NCI-H2171 treated with DMSO at 0.1 percent for 48 hours (cell line): ENCODE measurements at regions not wholly inside any gene's neighbourhood (a gene's known extent, or its start where the extent isn't known, plus 50 kb on each side); places are given as distances from the start of the nearest gene placed in this dataset.

Experiments used
- DNase-seq: peaks from one replicate; lab custom pipeline; 2025; lab: John Stamatoyannopoulos, UW

GRCh38 chr6:19465256-19465655 lies 371.9 kb upstream of the ID4 start:
- DNase-seq = peak; percentile 81

DNA sequence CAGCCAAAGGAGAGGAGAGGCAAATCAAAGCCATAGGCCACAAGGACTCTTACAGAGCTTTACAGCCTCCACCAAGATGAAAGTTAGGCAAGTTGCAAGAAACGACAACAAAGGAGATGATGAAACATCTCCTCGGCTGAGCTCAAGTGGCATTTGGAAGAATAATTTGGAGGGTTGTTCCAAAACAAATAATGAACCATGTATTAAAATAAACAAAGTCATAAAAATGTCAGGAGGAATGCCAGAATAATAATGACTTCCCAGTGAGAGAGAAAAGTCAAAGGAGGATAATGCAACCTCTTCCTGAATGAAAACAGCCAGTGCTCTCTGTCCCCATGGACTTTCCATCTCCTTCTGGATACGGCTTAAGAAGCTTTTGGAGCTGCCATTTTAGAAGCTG lies 371.4 kb upstream of the ID4 start:
- DNase-seq = peak; percentile 23

- no peak for DNase-seq
Measured at GRCh38 chr6:19470333-19470732, 366.8 kb upstream of the ID4 start.

- DNase-seq = no peak
Measured at GRCh38 chr6:19472153-19472552, 365.0 kb upstream of the ID4 start.

- no peak for DNase-seq
Measured at GRCh38 chr6:19472850-19473249, 364.3 kb upstream of the ID4 start.

DNA sequence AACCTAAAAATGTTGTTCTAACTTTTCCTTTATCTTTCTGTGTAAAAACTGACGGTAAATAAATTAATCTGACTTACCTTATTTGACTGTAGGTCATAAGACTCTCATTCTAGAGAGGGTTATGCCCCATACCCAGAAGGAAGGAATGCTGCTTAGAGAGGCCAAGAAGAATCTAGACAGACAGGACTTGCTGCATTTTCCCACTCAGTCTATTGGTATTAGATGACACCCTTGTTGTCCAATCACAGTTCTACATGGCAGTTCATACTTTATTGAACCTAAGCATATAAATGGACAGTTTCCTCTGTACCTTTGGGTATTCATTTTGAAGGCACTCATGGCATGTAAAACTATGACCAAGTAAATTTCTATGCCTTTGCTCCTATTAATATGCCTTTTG lies 359.6 kb upstream of the ID4 start:
- DNase-seq = no peak

DNA sequence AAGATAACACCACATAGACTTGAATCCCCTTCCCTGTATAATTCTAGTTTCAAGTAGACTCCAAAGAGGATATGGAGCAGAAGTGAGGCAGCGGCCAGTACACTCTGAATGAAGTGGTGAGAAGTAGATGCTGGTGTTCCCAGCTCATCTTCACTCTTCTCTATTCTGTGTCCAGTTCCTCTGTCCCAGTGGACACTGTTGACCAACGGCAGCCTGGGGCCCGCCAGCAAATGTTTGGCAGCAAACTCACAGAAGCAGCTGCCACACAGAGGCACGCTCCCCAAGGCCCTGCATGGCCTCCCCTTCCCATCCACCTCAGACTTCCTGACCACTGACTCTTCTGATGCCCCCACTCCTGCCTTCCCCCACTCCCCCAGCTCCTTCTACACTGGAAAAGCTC lies 358.9 kb upstream of the ID4 start:
- no peak for DNase-seq

GRCh38 chr6:19478992-19479391 lies 358.2 kb upstream of the ID4 start:
- no peak for DNase-seq

DNA sequence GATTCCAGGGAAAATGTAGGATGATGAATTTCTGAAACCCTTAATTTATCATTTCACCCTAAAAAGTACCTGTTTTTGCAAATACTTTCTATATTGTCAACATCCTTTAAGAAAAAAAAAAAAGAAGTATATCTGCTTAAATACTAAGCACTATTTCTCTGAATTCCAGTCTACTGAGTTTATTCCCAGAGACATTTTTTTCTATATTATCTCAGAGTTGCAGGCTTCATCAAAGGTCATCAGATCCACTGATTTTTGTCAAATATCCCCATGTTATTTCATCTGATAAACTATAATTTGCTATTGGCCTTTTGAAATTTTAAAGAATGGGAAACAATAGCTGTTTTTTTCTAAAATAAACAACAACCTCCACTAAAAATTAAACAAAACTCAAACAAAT lies 357.6 kb upstream of the ID4 start:
- no peak for DNase-seq

DNA sequence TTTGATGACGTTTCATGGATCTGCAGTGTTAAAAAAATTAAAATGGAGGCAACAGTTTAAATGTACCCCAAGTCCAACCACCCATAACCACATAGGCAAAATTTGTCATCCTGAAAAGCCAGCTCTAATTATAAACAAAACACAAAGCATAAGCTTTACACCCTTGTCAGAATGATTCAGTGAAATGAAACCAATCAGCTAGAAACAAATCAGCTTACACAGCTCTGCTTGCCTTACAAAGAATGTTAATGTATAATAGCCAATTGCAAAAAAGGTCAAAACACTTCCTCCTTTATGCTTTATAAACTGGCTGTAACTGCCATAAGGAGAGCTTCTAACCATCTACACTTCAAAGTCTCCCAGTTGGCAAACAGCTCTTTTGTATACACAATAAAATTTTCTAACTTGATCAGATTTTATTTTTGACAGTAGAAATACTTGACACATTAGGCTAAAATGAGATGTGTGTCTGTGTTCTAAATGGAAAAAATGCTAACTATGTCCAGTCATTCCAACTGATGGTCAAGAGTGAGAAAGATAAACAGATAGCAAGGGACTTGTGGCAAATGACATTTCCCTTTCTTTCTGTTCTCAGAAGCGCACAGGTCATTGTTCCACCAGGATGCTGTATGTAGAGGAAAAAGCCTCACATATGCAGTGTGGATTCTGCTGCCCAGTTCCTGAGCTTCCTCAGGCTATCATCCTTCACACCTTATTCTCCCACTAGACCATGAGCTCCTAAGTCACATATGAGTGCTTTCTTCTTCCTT lies 344.3 kb upstream of the ID4 start:
- DNase-seq = no peak

DNA sequence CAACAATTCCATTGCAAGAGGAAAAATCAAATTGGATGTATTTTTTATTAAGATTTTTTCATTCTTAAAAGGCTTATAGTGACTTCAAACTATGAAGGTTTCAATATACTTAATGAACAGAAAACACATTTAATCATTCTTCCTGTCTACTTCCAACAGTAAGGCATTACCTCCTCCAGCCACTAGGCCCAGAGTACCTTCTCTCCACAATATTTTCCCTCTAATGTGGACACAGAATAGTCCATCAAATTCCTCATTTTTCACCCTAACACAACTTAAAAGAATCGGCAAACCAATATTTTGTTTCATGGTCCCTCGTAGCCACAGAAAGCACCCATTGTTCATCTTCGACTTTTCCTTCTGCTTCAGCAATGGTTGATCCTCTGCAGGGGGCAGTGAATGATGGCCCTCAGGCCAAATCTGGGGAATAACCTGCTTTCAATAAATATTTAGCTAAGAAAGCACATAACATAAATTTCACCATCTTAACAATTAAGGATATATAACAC lies 335.4 kb upstream of the ID4 start:
- DNase-seq = no peak

DNA sequence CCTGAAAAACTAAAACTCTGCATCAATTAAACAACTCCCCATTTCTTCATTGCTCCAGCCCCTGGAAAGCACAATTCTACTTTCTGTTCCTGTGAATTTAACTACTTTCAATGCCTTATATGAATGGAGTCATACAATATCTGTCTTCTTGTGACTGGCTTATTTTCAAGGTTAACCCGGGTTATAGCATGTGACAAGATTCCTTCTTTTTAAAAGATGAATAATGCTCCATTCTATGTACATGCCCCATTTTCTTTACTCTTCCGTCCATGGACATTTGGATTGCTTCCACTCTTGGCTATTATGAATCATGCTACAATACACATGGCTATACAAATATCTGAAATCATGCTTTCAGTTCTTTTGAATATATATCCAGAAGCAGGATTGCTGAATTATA lies 334.9 kb upstream of the ID4 start:
- DNase-seq = no peak

DNA sequence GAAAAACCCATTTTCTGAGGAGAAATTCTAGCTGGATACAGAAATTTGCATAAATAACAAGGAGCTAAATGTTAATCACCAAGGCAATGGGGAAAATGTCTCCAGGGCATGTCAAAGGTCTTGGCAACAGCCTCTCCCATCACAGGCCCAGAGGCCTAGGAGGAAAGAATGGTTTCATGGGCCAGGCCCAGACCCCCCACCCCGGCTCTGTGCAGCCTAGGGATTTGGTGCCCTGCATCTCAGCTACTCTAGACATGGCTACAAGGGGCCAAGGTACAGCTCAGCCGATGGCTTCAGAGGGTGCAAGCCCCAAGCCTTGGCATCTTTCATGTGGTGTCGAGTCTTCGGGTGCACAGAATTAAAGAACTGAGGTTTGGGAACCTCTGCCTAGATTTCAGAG lies 321.2 kb upstream of the ID4 start:
- no peak for DNase-seq

DNA sequence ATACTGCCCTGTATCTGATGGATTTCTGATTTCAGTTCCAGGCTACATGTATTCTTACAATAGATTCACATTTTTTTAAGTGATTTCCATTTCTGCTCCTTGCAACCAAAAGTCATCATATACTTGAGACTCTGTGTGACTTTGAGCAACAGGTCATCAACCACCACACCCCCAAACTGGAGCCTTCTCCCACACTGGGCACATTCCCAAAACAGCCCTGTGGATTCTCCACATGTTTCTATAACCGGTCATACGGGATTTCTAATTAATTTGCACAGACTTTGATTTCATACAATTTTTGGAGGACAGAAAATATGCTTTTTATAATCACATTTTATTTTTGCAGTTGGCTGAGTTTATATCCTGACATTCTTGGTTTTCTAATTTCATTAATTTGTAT lies 317.2 kb upstream of the ID4 start:
- no peak for DNase-seq

DNA sequence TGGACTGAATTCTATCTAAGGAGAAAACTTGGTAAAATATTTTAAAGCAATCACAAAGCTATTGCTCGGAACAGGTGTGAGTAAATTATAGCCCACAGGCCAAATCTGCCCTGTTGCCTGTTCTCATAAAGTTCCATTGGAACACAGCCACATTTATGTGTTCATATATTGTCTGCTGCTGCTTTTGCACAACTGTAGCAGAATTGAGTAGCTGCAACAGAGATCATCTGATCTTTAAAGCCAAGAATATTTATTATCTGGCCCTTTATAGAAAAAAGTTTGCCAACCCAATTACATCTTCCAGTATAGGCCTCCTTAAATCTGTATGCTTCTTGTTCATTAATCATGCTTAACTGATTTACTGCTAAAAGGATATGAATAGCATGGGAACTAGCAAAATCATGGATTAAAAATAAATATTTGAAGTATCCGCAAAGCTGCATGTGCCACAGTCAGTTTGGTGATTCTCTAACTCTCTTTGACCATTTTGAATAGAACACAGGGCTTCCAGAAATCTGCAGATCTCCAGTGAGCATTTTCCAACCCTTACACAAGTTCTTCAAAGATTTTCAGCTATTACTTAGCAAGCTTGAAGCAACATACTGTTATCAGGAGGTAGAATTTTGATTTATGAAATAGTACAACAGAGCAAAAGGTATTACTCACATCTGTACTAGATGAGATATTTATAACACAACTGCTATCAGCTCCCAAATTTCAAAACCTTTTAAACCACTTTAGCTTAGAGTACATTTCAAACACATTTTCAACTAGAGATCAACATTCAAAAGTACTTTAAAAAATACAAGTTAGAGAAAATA lies 312.6 kb upstream of the ID4 start:
- no peak for DNase-seq

DNA sequence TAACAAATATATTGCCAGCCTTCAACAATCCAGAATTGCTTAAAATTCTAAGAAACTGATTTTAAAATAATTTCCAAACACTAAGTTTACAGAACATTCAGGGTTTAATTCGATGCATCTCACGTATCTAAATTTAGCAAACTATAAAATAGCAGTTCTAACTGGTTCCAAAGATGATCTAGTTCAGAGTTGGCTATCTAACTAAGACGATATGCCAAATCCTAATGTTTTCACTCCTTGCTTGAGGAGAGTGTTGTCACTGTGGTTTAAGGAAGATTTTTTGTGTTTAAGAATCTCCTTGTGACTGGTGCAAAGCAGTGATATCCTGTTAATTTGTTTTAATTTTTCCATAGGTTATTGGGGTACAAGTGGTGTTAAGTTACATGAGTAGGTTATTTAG lies 311.5 kb upstream of the ID4 start:
- no peak for DNase-seq

GRCh38 chr6:19530188-19530587 lies 307.0 kb upstream of the ID4 start:
- DNase-seq = no peak

DNA sequence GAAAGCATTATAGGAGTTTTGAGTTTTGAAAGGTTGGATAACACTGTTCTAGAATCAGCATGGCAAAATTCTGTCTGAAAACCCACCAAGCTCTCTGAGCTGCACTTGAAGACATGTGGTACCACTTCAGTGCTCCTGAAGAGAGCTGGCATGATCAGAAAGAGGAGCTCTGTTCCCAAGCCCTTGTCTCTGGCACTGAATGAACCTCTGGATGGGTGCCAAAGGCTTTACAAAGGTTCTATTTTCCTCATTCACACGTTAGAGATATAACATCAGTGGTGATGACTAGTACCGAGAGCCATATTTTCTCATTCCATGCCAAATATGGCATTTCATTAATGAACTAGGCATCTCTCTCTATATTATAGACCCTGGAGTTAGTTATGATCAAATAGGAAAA lies 301.8 kb upstream of the ID4 start:
- DNase-seq = no peak

DNA sequence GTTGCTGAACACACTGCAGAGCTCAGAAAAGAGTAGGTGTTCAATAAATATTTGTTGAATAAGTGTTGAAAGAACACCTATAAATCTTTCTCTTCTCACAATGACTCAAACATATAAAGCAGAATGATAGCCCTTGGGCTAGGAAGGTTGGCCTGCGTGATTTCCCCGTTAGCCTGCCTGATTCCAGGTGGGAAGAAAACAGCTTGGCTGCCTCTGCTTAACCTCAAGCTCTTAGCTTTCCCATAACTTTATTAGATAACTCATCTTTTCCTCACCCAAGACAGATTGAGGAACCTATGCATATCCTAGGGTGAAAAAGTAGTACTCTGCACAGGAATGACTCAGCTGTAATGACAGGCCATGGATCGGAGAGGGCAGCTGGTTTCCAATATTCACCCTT lies 300.3 kb upstream of the ID4 start:
- DNase-seq = peak; percentile 20

DNA sequence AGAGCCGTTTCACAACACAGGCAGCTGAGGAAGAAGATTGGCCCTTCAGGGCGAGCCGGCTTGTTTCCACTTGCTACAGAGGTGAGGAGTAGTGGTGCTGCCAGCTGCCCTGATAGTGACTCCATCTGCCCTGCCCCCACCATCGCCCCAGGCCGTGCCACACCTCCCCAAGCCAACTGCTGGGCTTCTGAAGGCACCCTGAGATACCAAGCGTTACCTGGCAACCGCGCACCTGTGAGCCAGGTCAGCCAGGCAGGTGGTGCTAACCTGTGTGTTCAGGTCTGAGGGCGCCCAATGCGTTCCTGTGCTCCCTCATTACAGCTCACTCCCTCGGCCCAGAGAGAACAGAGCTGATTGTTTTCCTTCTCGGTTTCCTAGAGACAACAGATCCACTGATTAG lies 299.1 kb upstream of the ID4 start:
- DNase-seq = peak; percentile 99

- DNase-seq = no peak
Measured at GRCh38 chr6:19547507-19547906, 289.7 kb upstream of the ID4 start.

DNA sequence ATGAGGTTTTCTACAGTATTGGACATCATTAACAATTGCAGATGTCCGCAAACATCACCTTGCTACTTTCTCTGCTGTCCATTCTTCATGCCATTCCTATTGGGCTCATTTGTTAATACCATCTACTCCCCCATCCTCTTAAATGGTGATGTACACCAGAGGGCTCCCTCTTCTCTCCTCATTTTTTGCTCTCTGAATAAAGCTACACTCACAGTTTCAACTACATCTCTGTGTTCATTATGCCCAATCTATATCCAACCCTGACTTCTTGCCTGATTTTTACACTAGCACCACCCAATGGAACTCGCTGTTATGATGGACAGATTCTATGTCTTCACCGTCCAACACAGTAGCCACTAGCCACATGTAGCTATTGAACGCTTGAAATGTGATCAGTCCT lies 288.1 kb upstream of the ID4 start:
- DNase-seq = peak; percentile 24

DNA sequence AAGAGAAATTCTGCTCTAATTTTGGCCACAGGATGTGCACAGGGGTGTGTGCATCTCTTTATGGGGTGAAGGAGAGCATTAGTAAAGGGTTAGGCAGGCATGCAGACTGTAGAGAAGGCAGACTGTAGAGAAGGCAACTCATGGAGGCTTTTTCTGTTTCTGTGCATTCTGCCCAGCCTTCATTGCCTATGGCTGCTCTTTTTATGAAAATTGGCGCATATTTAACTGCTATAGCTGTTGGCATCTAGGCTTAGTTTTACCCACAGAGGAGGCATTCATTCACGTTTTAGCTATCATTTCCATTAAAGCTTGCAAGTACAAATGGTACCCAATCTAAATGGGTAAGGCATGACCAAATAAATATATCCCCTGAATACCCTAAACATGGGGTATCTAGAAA lies 286.8 kb upstream of the ID4 start:
- no peak for DNase-seq
